H1 (cell line): ENCODE measurements at regions not wholly inside any gene's neighbourhood (a gene's known extent, or its start where the extent isn't known, plus 50 kb on each side); places are given as distances from the start of the nearest gene placed in this dataset.

Experiments used
- CTCF ChIA-PET: fragments of 300-600 bp; sonication (Branson Sonifier 250); formaldehyde crosslinking; loops from one replicate; lab custom pipeline; 2021; ENCODE audit not compliant: partially characterized antibody; lab: Charles Lee
- POLR2A ChIA-PET: fragments of 300-600 bp; sonication (Branson Sonifier 250); formaldehyde crosslinking; loops from one replicate; lab custom pipeline; 2021; ENCODE audit warnings: inconsistent platforms; ENCODE audit not compliant: partially characterized antibody; lab: Charles Lee
- DNase-seq, 2 experiments: peaks; one replicate each; pipeline versions ENCODE4 v3.0.0 to v3.0.0-alpha.2; 2010 to 2022; ENCODE audit warnings: low spot score in 2 of 2, low read depth in 1 of 2, mixed read lengths in 1 of 2
- FAIRE-seq: peaks from 2 replicates; lab custom pipeline; 2011; peaks lifted over from hg19 to GRCh38; lab: Jason Lieb, UNC
- H2AFZ ChIP-seq: 2 replicates; pipeline ENCODE4 v1.8.1; 2012; ENCODE audit warnings: low read length, inconsistent platforms
- H2AK5ac ChIP-seq: 2 replicates; pipeline ENCODE4 v1.6.1; 2013; ENCODE audit warnings: low read depth, low read length
- H2BK120ac ChIP-seq: replicated peaks from 2 replicates; pipeline ENCODE3; 2013; ENCODE audit warnings: low read depth, low read length, inconsistent platforms
- H2BK12ac ChIP-seq: 2 replicates; pipeline ENCODE4 v1.6.1; 2013; ENCODE audit warnings: low read depth, low read length
- H2BK15ac ChIP-seq: 2 replicates; pipeline ENCODE4 v1.6.1; 2013; ENCODE audit warnings: low read length
- H2BK20ac ChIP-seq: 2 replicates; pipeline ENCODE4 v1.6.1; 2013; ENCODE audit warnings: low read length
- H2BK5ac ChIP-seq: 2 replicates; pipeline ENCODE4 v1.6.1; 2013; ENCODE audit warnings: low read depth, low read length
- H3K14ac ChIP-seq: 2 replicates; pipeline ENCODE4 v1.6.1; 2013; ENCODE audit warnings: inconsistent platforms; ENCODE audit not compliant: insufficient read length
- H3K18ac ChIP-seq: 2 replicates; pipeline ENCODE4 v1.6.1; 2013; ENCODE audit warnings: low read length; ENCODE audit errors: extremely low read depth
- H3K23ac ChIP-seq: 2 replicates; pipeline ENCODE4 v1.6.1; 2013; ENCODE audit warnings: inconsistent platforms; ENCODE audit not compliant: insufficient read length
- H3K23me2 ChIP-seq: 2 replicates; pipeline ENCODE4 v1.6.1; 2013; ENCODE audit warnings: low read depth, low read length
- H3K27ac ChIP-seq: 2 replicates; pipeline ENCODE4 v1.6.1; 2011; ENCODE audit warnings: low read depth, low read length, inconsistent platforms
- H3K27me3 ChIP-seq, 4 experiments: replicated peaks in 1 of 4; 1 replicate in 1 of 4; 2 replicates in 3 of 4; pipeline versions ENCODE4 v1.6.1 to v1.8.1; 2011 to 2013; ENCODE audit warnings: low read length in 3 of 4, mild to moderate bottlenecking in 3 of 4, inconsistent platforms in 2 of 4, mixed read lengths in 2 of 4, moderate library complexity in 1 of 4; ENCODE audit not compliant: control insufficient read depth in 3 of 4, insufficient read depth in 3 of 4; ENCODE audit errors: extremely low read depth in 1 of 4
- H3K36me3 ChIP-seq, 4 experiments: 2 replicates each; pipeline versions ENCODE4 v1.6.1 to v1.8.1; 2011 to 2013; ENCODE audit warnings: mild to moderate bottlenecking in 4 of 4, low read length in 3 of 4, moderate library complexity in 2 of 4, control low read depth in 1 of 4, inconsistent platforms in 1 of 4; ENCODE audit not compliant: insufficient read depth in 4 of 4, control insufficient read depth in 2 of 4
- H3K4ac ChIP-seq: replicated peaks from 2 replicates; pipeline ENCODE3; 2013; ENCODE audit warnings: low read length, low read depth, mixed read lengths, inconsistent platforms; ENCODE audit not compliant: insufficient read length
- H3K4me1 ChIP-seq, 4 experiments: replicated peaks in 1 of 4; 1 replicate in 1 of 4; 2 replicates in 3 of 4; pipeline versions ENCODE4 v1.6.1 to v1.8.1; 2011 to 2013; ENCODE audit warnings: low read length in 3 of 4, inconsistent platforms in 2 of 4, mixed read lengths in 1 of 4; ENCODE audit not compliant: insufficient read depth in 4 of 4, control insufficient read depth in 3 of 4
- H3K4me2 ChIP-seq, 2 experiments: 2 replicates each; pipeline versions ENCODE4 v1.6.1 to v1.8.1; 2011 to 2013; ENCODE audit warnings: low read depth in 2 of 2, low read length in 2 of 2, control low read depth in 1 of 2, inconsistent platforms in 1 of 2, mild to moderate bottlenecking in 1 of 2; ENCODE audit not compliant: insufficient read depth in 1 of 2
- H3K4me3 ChIP-seq, 4 experiments: fragments of 200-600, 300-600 bp in 1 of 4; sonication (generic), shearing (Covaris generic), sonication (Bioruptor Twin) in 1 of 4; 2 replicates each; pipeline versions ENCODE4 v1.5.1 to v1.8.1; 2011 to 2016; ENCODE audit warnings: low read length in 4 of 4, low read depth in 3 of 4, control low read depth in 2 of 4, inconsistent platforms in 2 of 4, mild to moderate bottlenecking in 2 of 4, mixed read lengths in 1 of 4, moderate library complexity in 1 of 4; ENCODE audit not compliant: insufficient read depth in 2 of 4; ENCODE audit errors: extremely low read depth in 1 of 4
- H3K56ac ChIP-seq: replicated peaks from 2 replicates; pipeline ENCODE3; 2013; ENCODE audit warnings: low read depth, mild to moderate bottlenecking, mixed read lengths, low read length, inconsistent platforms; ENCODE audit not compliant: insufficient read length
- H3K79me1 ChIP-seq: 2 replicates; pipeline ENCODE4 v1.6.1; 2013; ENCODE audit warnings: low read depth, low read length, control low read depth
- H3K79me2 ChIP-seq, 2 experiments: 2 replicates each; pipeline versions ENCODE4 v1.6.1 to v1.8.1; 2012 to 2013; ENCODE audit warnings: low read length in 2 of 2, mild to moderate bottlenecking in 2 of 2, inconsistent platforms in 1 of 2; ENCODE audit not compliant: insufficient read depth in 2 of 2, control insufficient read depth in 1 of 2
- H3K9ac ChIP-seq, 4 experiments: replicated peaks in 1 of 4; 1 replicate in 1 of 4; 2 replicates in 3 of 4; pipeline versions ENCODE4 v1.6.1 to v1.8.1; 2011 to 2013; ENCODE audit warnings: low read depth in 3 of 4, low read length in 3 of 4, control low read depth in 2 of 4, mild to moderate bottlenecking in 2 of 4, moderate library complexity in 2 of 4, inconsistent platforms in 1 of 4; ENCODE audit errors: extremely low read depth in 1 of 4
- H3K9me3 ChIP-seq, 2 experiments: 2 replicates each; pipeline versions ENCODE4 v1.6.1 to v1.8.1; 2012 to 2013; ENCODE audit warnings: mild to moderate bottlenecking in 2 of 2, moderate library complexity in 2 of 2, control low read depth in 1 of 2, inconsistent platforms in 1 of 2, low read depth in 1 of 2, low read length in 1 of 2, mixed read lengths in 1 of 2; ENCODE audit not compliant: insufficient read depth in 2 of 2
- H4K20me1 ChIP-seq, 2 experiments: replicated peaks in 1 of 2; 2 replicates each; pipeline versions ENCODE3 to v1.8.1; 2011 to 2013; ENCODE audit warnings: inconsistent platforms in 2 of 2, low read length in 2 of 2, mild to moderate bottlenecking in 1 of 2; ENCODE audit not compliant: insufficient read depth in 2 of 2, control insufficient read depth in 1 of 2
- H4K5ac ChIP-seq: 2 replicates; pipeline ENCODE4 v1.6.1; 2013; ENCODE audit warnings: low read length, low read depth, mixed read lengths, inconsistent platforms; ENCODE audit not compliant: insufficient read length
- H4K8ac ChIP-seq: 2 replicates; pipeline ENCODE4 v1.8.0; 2013; ENCODE audit warnings: mild to moderate bottlenecking, moderate library complexity, low read length, inconsistent platforms; ENCODE audit not compliant: insufficient read depth; ENCODE audit errors: extremely low read depth
- H4K91ac ChIP-seq: replicated peaks from 2 replicates; pipeline ENCODE3; 2013; ENCODE audit warnings: low read length, mixed read lengths, inconsistent platforms; ENCODE audit not compliant: insufficient read length
- CTBP2 ChIP-seq: IDR thresholded peaks from 2 replicates; pipeline ENCODE4 v1.7.0; 2011; ENCODE audit warnings: borderline replicate concordance, mild to moderate bottlenecking, moderate library complexity, mixed read lengths, low read length; ENCODE audit not compliant: insufficient read depth, insufficient read length
- TEAD4 ChIP-seq: IDR thresholded peaks from 2 replicates; pipeline ENCODE4 v1.6.1; 2012; ENCODE audit warnings: low read depth, low read length, inconsistent platforms, mixed read lengths
- WGBS, 2 experiments: shearing (Covaris generic) in 1 of 2; methylation state at CpG; one replicate each; pipeline versions ENCODE4 v1.1.6 to v1.1.7; 2013 to 2015; ENCODE audit warnings: low lambda C conversion rate in 2 of 2, mixed read lengths in 2 of 2, inconsistent platforms in 1 of 2, low coverage in 1 of 2, missing lambda C conversion rate in 1 of 2; ENCODE audit not compliant: insufficient replicate concordance in 2 of 2, insufficient coverage in 1 of 2, insufficient read length in 1 of 2; ENCODE audit errors: extremely low coverage in 1 of 2, missing lambda C conversion rate in 1 of 2; 5-methylcytosine and 5-hydroxymethylcytosine counted together

DNA sequence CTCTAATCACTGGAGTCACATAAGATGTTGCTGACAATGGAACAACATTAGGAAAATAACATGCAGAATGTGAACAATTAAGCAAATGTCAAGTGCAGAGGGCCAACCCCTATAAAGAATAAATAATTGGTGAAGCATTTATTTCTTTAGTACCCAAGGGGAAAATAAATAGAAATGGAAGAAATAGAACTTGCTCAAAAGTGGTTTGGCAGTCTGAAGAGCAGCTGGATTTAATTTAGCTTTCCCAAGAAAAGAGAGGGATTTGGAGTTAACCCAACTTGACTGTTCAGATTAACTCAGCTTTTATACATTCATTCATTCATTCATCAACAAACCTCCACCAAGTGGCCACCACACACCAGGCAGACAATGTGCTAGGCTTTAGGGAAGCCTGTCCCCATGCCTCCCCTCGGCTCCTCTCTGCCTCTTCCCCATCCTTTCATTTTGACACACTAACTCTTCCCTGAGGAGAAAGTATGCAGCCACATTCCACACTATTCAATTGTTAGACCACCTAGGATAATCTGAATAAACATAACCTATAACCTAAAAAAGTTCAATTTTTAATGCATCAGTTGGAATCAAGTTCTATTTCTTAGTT, 295.5 kb downstream of the AHR start:
- Histone ChIP-seq H3K79me2 (no peaks in the 10 kb centered on the region), H3K4me2 (no peak overlapping the region), H2BK12ac (no peak overlapping the region), H3K9ac (no peak overlapping the region), H3K4me3 (no peak overlapping the region), H3K56ac (no peak overlapping the region), H3K23ac (no peak overlapping the region), H2BK5ac (no peak overlapping the region), H3K23me2 (no peaks in the 10 kb centered on the region), H3K36me3 (no peaks in the 10 kb centered on the region), H3K79me1 (no peaks in the 10 kb centered on the region), H4K20me1 (no peaks in the 10 kb centered on the region), H3K18ac (no peak overlapping the region), H2BK120ac (no peak overlapping the region), H3K27me3 (no peaks in the 10 kb centered on the region), H4K91ac (no peak overlapping the region), H2BK15ac (no peak overlapping the region), H3K27ac (no peak overlapping the region), H3K14ac (no peak overlapping the region), H4K8ac (no peak overlapping the region; the same call in 1 of the 2 replicates), H2AFZ (no peak overlapping the region), H3K9me3 (no peaks in the 10 kb centered on the region), H2AK5ac (no peak overlapping the region), H2BK20ac (no peak overlapping the region), H3K4me1 (no peaks in the 10 kb centered on the region), H4K5ac (no peak overlapping the region), H3K4ac (no peak overlapping the region)
- DNase-seq (no peak), FAIRE-seq (no peak)
- WGBS, 2 experiments, result 88% methylated on average over 1 of the region's 1 CpG; no CpG with 5 or more reads in 1 of the 2 experiments
- ChIA-PET CTCF (interaction anchor here (1.0 kb wide), 1 partner anchor 293 kb away, joined by 3 read pairs; no protein-coding TSS in a partner anchor), POLR2A (no interaction called here)
- TF ChIP-seq CTBP2 (no peak), TEAD4 (0 out of 2 replicates have a peak, but pooled peaks have one; percentile 12)
